Stimulated activated memory B cell treated with anti-CD40 and anti-IgM and Interleukin-4, amounts not matched to agents 10 μg/mL and 1 μg/mL and 100 μg/mL, for 72 hours (primary cell): ENCODE measurements at regions not wholly inside any gene's neighbourhood (a gene's known extent, or its start where the extent isn't known, plus 50 kb on each side); places are given as distances from the start of the nearest gene placed in this dataset.

Experiments used
- ATAC-seq: fragments of 150-1000 bp; cut with Tn5 transposase; 2 replicates; pipeline ENCODE4 v1.10.0; 2021
- H3K27ac Mint-ChIP-seq: one replicate; pipeline ENCODE4 v1.8.0; 2022; ENCODE audit warnings: mild to moderate bottlenecking, mixed read lengths
- H3K27me3 Mint-ChIP-seq: one replicate; pipeline ENCODE4 v1.8.0; 2022; ENCODE audit warnings: mixed read lengths
- H3K36me3 Mint-ChIP-seq: one replicate; pipeline ENCODE4 v1.8.0; 2022; ENCODE audit warnings: mixed read lengths
- H3K4me1 Mint-ChIP-seq: one replicate; pipeline ENCODE4 v1.8.0; 2022; ENCODE audit warnings: mixed read lengths
- H3K4me3 Mint-ChIP-seq: one replicate; pipeline ENCODE4 v1.8.0; 2022; ENCODE audit warnings: mild to moderate bottlenecking, moderate library complexity, mixed read lengths
- H3K9me3 Mint-ChIP-seq: one replicate; pipeline ENCODE4 v1.8.0; 2022; ENCODE audit warnings: mixed read lengths

DNA sequence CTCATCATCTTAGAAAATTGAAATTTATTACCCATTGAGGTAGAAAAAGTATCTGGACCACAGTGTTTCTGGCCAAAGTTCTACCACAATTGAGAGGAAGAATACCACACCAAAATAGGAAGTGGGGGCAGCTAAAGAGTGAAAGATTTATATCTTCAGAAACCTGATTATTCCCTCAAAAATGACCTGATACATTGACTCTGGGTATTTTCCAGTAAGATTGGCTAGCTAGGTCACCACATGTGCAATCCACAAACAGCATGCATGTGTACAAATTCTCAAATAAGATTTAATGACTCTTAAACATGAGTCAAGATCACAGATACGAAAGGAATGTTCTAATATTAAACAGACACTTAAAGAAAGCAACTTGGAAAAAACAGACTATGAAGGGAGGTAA lies 1516.2 kb upstream of the PCDH20 start:
- Mint-ChIP-seq H3K36me3 (no peaks in the 10 kb centered on the region), H3K4me1 (no peaks in the 10 kb centered on the region), H3K27me3 (no peaks in the 10 kb centered on the region), H3K27ac (no peak overlapping the region), H3K4me3 (no peak overlapping the region), H3K9me3 (peaks cover 3% of the 10 kb centered on the region)
- no peak for ATAC-seq

- ATAC-seq, result no peak
- Mint-ChIP-seq H3K9me3 (no peaks in the 10 kb centered on the region), H3K4me1 (no peaks in the 10 kb centered on the region), H3K4me3 (no peak overlapping the region), H3K27me3 (no peaks in the 10 kb centered on the region), H3K27ac (no peak overlapping the region), H3K36me3 (no peaks in the 10 kb centered on the region)
These were observed 1508.7 kb upstream of the PCDH20 start for GRCh38 chr13:62924395-62924794.

- H3K36me3 Mint-ChIP-seq, result no peaks in the 10 kb centered on the region
- no peaks in the 10 kb centered on the region for H3K9me3 Mint-ChIP-seq
- H3K4me1 Mint-ChIP-seq, result no peaks in the 10 kb centered on the region
- H3K27me3 Mint-ChIP-seq, result no peaks in the 10 kb centered on the region
- no peak overlapping the region for H3K4me3 Mint-ChIP-seq
- ATAC-seq, result no peak
- H3K27ac Mint-ChIP-seq, result no peak overlapping the region
These were observed 1504.5 kb upstream of the PCDH20 start for GRCh38 chr13:62920159-62920558.

DNA sequence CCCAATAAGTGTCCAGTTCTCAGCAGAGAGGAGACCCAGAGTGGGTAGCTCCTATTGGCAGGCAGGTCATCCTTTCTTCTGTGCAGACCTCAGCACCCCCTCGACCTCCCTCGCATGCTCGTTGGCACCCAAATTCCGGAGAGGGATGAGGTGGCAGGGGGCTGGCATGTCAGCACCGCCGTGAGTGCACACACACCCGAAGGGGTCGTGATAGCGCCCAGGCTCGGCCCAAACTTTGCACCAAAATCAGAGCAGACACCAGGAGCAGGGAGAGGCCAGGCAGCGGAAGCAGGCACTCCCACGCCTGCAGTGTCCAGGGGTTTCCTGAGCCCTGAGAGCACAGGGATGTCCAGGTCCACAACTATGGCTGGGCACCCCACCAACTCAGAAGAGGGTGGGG lies 1503.8 kb upstream of the PCDH20 start:
- no peaks in the 10 kb centered on the region for H3K4me1 Mint-ChIP-seq
- no peaks in the 10 kb centered on the region for H3K9me3 Mint-ChIP-seq

GRCh38 chr13:62910541-62911060 lies 1495.0 kb upstream of the PCDH20 start:
- Mint-ChIP-seq H3K4me1 (no peaks in the 10 kb centered on the region), H3K4me3 (no peak overlapping the region), H3K36me3 (no peaks in the 10 kb centered on the region), H3K27me3 (no peaks in the 10 kb centered on the region), H3K27ac (no peak overlapping the region), H3K9me3 (peaks cover 7% of the 10 kb centered on the region)
- no peak for ATAC-seq

More for the DNA sequence above, 1503.8 kb upstream of the PCDH20 start:
- no peaks in the 10 kb centered on the region for H3K27me3 Mint-ChIP-seq
- no peak overlapping the region for H3K27ac Mint-ChIP-seq
- no peaks in the 10 kb centered on the region for H3K36me3 Mint-ChIP-seq
- H3K4me3 Mint-ChIP-seq, result no peak overlapping the region
- ATAC-seq, result no peak

- no peak overlapping the region for H3K27ac Mint-ChIP-seq
- H3K9me3 Mint-ChIP-seq, result peaks cover 7% of the 10 kb centered on the region
- no peak overlapping the region for H3K4me3 Mint-ChIP-seq
- no peaks in the 10 kb centered on the region for H3K4me1 Mint-ChIP-seq
- no peaks in the 10 kb centered on the region for H3K36me3 Mint-ChIP-seq
- no peaks in the 10 kb centered on the region for H3K27me3 Mint-ChIP-seq
- no peak for ATAC-seq
These were observed 1492.7 kb upstream of the PCDH20 start for GRCh38 chr13:62908321-62908720.

DNA sequence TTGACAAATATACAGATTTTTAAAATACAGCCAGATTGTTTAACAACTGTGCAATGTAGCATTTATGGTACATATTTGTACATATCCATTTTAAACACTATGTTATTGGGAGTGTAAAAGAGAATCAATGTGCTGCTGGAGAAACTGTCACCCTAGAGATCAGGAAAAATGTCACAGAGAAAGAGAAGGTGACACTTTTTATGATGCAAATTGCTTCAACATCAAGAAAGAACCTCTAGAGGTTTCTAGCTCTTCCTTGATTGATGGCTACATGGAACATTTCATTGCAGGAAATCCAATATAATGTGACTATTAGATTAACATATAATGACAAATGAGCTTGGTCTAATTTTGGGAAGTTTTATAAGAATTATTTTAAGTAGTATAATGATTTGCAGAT lies 1491.2 kb upstream of the PCDH20 start:
- Mint-ChIP-seq H3K27ac (no peak overlapping the region), H3K27me3 (no peaks in the 10 kb centered on the region), H3K4me1 (no peaks in the 10 kb centered on the region), H3K4me3 (no peak overlapping the region), H3K36me3 (no peaks in the 10 kb centered on the region), H3K9me3 (peaks cover 4% of the 10 kb centered on the region)
- ATAC-seq, result no peak

DNA sequence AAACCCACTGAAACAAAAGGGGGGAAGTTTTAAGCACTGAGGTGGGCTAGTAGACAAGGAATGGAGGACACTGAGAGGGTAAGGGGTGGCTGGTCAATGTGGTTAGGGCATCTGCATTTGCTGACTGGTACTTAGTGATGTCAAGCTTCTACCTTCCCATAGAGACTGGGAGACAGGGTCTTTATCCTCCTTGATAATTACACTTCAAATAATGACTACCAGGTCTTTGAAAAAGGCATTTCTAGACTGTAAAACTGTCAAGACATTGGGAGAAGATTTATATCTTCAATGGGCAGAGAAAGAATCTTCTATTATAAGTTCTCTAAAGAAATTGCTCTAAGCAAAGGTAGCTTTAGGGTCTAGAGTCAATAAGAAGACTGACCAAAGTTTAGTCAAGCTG lies 1490.8 kb upstream of the PCDH20 start:
- H3K4me1 Mint-ChIP-seq, result no peaks in the 10 kb centered on the region
- H3K9me3 Mint-ChIP-seq, result peaks cover 4% of the 10 kb centered on the region
- H3K36me3 Mint-ChIP-seq, result no peaks in the 10 kb centered on the region
- no peak overlapping the region for H3K27ac Mint-ChIP-seq
- no peak for ATAC-seq
- H3K27me3 Mint-ChIP-seq, result no peaks in the 10 kb centered on the region
- H3K4me3 Mint-ChIP-seq, result no peak overlapping the region

GRCh38 chr13:62887046-62887445 lies 1471.4 kb upstream of the PCDH20 start:
- no peaks in the 10 kb centered on the region for H3K36me3 Mint-ChIP-seq
- no peaks in the 10 kb centered on the region for H3K27me3 Mint-ChIP-seq
- H3K9me3 Mint-ChIP-seq, result peaks cover 19% of the 10 kb centered on the region
- H3K27ac Mint-ChIP-seq, result no peak overlapping the region
- H3K4me3 Mint-ChIP-seq, result no peak overlapping the region
- no peaks in the 10 kb centered on the region for H3K4me1 Mint-ChIP-seq
- ATAC-seq, result peak; percentile 8

GRCh38 chr13:62879071-62879470 lies 1463.4 kb upstream of the PCDH20 start:
- H3K9me3 Mint-ChIP-seq, result peaks cover 17% of the 10 kb centered on the region
- no peak overlapping the region for H3K4me3 Mint-ChIP-seq
- no peak for ATAC-seq
- no peaks in the 10 kb centered on the region for H3K4me1 Mint-ChIP-seq
- H3K36me3 Mint-ChIP-seq, result no peaks in the 10 kb centered on the region
- H3K27me3 Mint-ChIP-seq, result no peaks in the 10 kb centered on the region
- no peak overlapping the region for H3K27ac Mint-ChIP-seq

DNA sequence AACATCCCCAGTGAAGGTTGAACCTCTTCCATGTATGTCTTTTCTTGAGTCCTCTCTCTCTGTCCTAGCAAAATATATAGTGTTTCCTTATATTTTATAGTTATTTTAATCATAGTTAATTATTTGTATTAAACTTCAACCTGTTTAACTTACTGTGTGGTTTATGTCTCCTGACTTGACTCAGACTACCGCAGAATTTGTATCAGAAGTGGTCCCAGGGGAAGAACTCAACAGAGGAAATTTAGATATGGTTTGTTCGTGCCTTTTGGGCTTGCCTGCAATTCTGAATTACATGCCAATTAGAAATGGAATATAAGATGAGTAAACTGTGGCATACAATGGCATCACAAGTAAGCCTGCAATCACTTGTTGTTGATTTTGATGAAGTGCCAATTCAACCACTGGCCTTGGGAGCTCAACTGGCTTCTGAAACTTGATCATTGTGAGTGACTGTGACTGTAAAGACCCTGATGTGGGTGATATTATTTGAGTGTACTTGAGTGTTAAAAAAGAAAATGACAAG lies 1459.5 kb upstream of the PCDH20 start:
- no peaks in the 10 kb centered on the region for H3K36me3 Mint-ChIP-seq
- H3K27ac Mint-ChIP-seq, result no peak overlapping the region
- peaks cover 6% of the 10 kb centered on the region for H3K9me3 Mint-ChIP-seq
- no peaks in the 10 kb centered on the region for H3K4me1 Mint-ChIP-seq
- H3K27me3 Mint-ChIP-seq, result no peaks in the 10 kb centered on the region
- ATAC-seq, result no peak
- H3K4me3 Mint-ChIP-seq, result no peak overlapping the region

DNA sequence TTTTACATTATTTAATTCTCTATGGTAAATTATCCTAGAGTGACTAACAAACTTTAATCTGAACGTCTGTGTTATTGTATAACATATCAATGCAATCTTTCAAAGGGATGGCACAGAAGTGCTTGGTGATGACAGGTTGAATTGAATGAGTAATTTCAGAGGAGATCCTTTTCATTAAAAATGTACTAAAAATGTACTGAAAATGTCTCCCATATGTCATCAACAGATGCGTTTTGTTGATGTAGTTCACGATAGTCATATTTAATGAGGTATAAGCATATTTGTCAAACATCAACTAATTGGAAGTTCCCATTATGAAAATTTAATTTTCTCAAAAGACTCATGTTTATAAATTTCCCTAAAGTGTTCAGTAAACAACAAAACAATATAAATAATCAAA lies 1434.7 kb upstream of the PCDH20 start:
- no peak overlapping the region for H3K4me3 Mint-ChIP-seq
- H3K27me3 Mint-ChIP-seq, result no peaks in the 10 kb centered on the region
- ATAC-seq, result no peak
- peaks cover 11% of the 10 kb centered on the region for H3K9me3 Mint-ChIP-seq
- no peaks in the 10 kb centered on the region for H3K4me1 Mint-ChIP-seq
- H3K36me3 Mint-ChIP-seq, result no peaks in the 10 kb centered on the region
- no peak overlapping the region for H3K27ac Mint-ChIP-seq

DNA sequence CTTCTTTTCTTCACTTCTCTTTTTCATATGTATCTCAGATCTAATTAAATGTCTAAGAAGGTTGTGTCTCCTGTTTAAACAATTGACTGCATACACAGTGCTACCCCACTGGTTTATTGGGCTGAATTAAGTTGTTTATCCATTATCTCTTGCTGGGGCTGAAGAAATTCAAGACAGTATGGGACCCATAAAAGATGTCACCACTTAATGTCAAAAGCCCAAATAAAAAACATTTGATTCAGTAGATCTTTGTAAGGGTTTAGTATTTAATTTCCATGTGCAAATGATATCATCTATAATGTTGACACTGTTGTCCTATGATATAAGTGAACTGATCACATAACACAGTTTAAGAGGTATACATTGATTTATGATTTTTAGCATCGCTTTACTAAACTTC lies 1431.9 kb upstream of the PCDH20 start:
- Mint-ChIP-seq H3K36me3 (no peaks in the 10 kb centered on the region), H3K9me3 (peaks cover 6% of the 10 kb centered on the region), H3K27me3 (no peaks in the 10 kb centered on the region), H3K27ac (no peak overlapping the region), H3K4me3 (no peak overlapping the region), H3K4me1 (no peaks in the 10 kb centered on the region)
- ATAC-seq, result no peak

GRCh38 chr13:62846302-62846701 lies 1430.7 kb upstream of the PCDH20 start:
- Mint-ChIP-seq H3K27me3 (no peaks in the 10 kb centered on the region), H3K9me3 (peaks cover 13% of the 10 kb centered on the region), H3K4me1 (no peaks in the 10 kb centered on the region), H3K36me3 (no peaks in the 10 kb centered on the region), H3K4me3 (no peak overlapping the region), H3K27ac (no peak overlapping the region)
- no peak for ATAC-seq

DNA sequence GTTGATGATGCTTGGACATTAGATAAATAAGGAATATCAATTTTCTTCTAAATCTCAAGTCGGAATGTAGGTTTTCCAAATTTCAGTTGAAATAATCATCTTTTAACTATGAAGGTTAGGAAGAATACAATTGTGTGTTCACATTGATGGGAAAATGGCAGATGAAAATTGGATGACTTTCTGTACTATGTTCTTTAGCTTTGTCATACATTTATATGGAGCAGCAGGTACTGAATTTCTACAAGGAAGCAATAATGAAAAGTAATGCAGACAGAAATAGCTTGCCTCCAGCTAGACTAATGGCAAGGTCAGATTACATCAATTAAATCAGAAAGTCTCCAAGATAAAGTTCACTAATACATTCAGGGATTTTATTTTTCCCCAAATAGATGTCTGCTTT lies 1423.7 kb upstream of the PCDH20 start:
- Mint-ChIP-seq H3K27me3 (no peaks in the 10 kb centered on the region), H3K36me3 (no peaks in the 10 kb centered on the region), H3K27ac (no peak overlapping the region), H3K4me3 (no peak overlapping the region), H3K4me1 (no peaks in the 10 kb centered on the region), H3K9me3 (peaks cover 7% of the 10 kb centered on the region)
- ATAC-seq, result no peak

GRCh38 chr13:62838929-62839328 lies 1423.3 kb upstream of the PCDH20 start:
- Mint-ChIP-seq H3K27ac (no peak overlapping the region), H3K36me3 (no peaks in the 10 kb centered on the region), H3K9me3 (peaks cover 7% of the 10 kb centered on the region), H3K27me3 (no peaks in the 10 kb centered on the region), H3K4me1 (no peaks in the 10 kb centered on the region), H3K4me3 (no peak overlapping the region)
- no peak for ATAC-seq

DNA sequence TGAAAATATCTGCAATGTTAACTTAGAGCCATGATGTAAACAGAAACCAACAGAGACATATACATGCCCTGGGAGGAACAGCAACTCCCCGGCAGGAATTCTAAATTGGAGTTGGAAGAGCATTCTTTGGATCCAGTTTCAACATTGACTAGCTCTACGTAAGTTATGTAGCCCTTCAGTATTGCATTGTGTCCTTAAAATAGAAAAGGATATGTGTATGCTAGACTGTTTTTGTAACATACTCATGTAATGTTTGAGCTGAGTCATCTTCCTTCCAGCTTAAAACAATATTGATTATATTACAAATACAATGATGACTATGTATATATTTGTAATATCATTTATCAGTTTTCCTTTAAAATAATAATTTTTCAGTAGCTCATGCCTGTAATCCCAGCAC lies 1422.2 kb upstream of the PCDH20 start:
- peaks cover 7% of the 10 kb centered on the region for H3K9me3 Mint-ChIP-seq
- no peak for ATAC-seq

More for the DNA sequence above, 1422.2 kb upstream of the PCDH20 start:
- no peaks in the 10 kb centered on the region for H3K4me1 Mint-ChIP-seq
- no peaks in the 10 kb centered on the region for H3K36me3 Mint-ChIP-seq
- H3K4me3 Mint-ChIP-seq, result no peak overlapping the region
- H3K27ac Mint-ChIP-seq, result no peak overlapping the region
- H3K27me3 Mint-ChIP-seq, result no peaks in the 10 kb centered on the region
